PC-9 (cell line): ENCODE measurements at regions not wholly inside any gene's neighbourhood (a gene's known extent, or its start where the extent isn't known, plus 50 kb on each side); places are given as distances from the start of the nearest gene placed in this dataset.

Experiments
- BruUV-seq: library from RNA; stranded (reverse); fragments of 400-500 nt; replicated peaks from 2 replicates; lab custom pipeline; 2021; lab: Mats Ljungman, UMichigan
- CTCF ChIA-PET: fragments of 300-600 bp; sonication (Branson Sonifier 250); formaldehyde crosslinking; loops from one replicate; lab custom pipeline; 2022; ENCODE audit warnings: antibody characterized with exemption; lab: Charles Lee
- POLR2A ChIA-PET: fragments of 300-600 bp; sonication (Branson Sonifier 250); formaldehyde crosslinking; loops from one replicate; lab custom pipeline; 2022; ENCODE audit warnings: antibody characterized with exemption; ENCODE audit not compliant: unreplicated experiment; lab: Charles Lee
- DNase-seq, 2 experiments: peaks; one replicate each; pipeline versions ENCODE4 v3.0.0 to v3.0.0-alpha.2; 2015 to 2022; ENCODE audit warnings: mixed read lengths in 1 of 2
- H2AFZ ChIP-seq: fragments of 200-600 bp; sonication (generic); 2 replicates; pipeline ENCODE4 v1.8.1; 2017; ENCODE audit warnings: antibody characterized with exemption
- H3F3A ChIP-seq: fragments of 200-600 bp; sonication (generic); 2 replicates; pipeline ENCODE4 v1.8.1; 2017; ENCODE audit warnings: antibody characterized with exemption, mild to moderate bottlenecking, low read depth; ENCODE audit not compliant: insufficient read depth
- H3K27ac ChIP-seq: fragments of 200-600 bp; sonication (generic); 2 replicates; pipeline ENCODE4 v1.6.1; 2016; ENCODE audit warnings: mixed run types
- H3K27me3 ChIP-seq: fragments of 200-600 bp; sonication (generic); 2 replicates; pipeline ENCODE4 v1.6.1; 2016; ENCODE audit warnings: low read depth, mixed run types; ENCODE audit not compliant: insufficient read depth
- H3K36me3 ChIP-seq: fragments of 200-600 bp; sonication (generic); 2 replicates; pipeline ENCODE4 v1.6.1; 2016; ENCODE audit warnings: low read depth, mixed run types
- H3K4me1 ChIP-seq: fragments of 200-600 bp; sonication (generic); replicated peaks from 2 replicates; pipeline ENCODE4 v1.6.1; 2016; ENCODE audit warnings: mixed run types; ENCODE audit not compliant: insufficient read depth
- H3K4me2 ChIP-seq: fragments of 200-600 bp; sonication (generic); 2 replicates; pipeline ENCODE4 v1.6.1; 2017; ENCODE audit warnings: mixed run types
- H3K4me3 ChIP-seq: fragments of 200-600 bp; sonication (generic); 2 replicates; pipeline ENCODE4 v1.6.1; 2016; ENCODE audit warnings: mixed run types
- H3K79me2 ChIP-seq: fragments of 200-600 bp; sonication (generic); 2 replicates; pipeline ENCODE4 v1.6.1; 2017; ENCODE audit warnings: low read depth, mixed run types
- H3K9me2 ChIP-seq: fragments of 200-600 bp; sonication (generic); 2 replicates; pipeline ENCODE4 v1.8.1; 2017; ENCODE audit warnings: mild to moderate bottlenecking; ENCODE audit not compliant: insufficient read depth
- H3K9me3 ChIP-seq: fragments of 200-600 bp; sonication (generic); 2 replicates; pipeline ENCODE4 v1.8.1; 2016; ENCODE audit warnings: low read depth; ENCODE audit not compliant: insufficient read depth
- H4K20me1 ChIP-seq: fragments of 200-600 bp; sonication (generic); 2 replicates; pipeline ENCODE4 v1.8.1; 2017; ENCODE audit not compliant: insufficient read depth
- CTCF ChIP-seq: fragments of 200-600 bp; sonication (generic); conservative IDR thresholded peaks from 2 replicates; pipeline ENCODE4 v1.6.1; 2017; ENCODE audit warnings: mixed run types, antibody characterized with exemption, mild to moderate bottlenecking, moderate library complexity
- EZH2 ChIP-seq: fragments of 200-600 bp; sonication (generic); IDR thresholded peaks from 2 replicates; pipeline ENCODE4 v1.8.0; 2017; ENCODE audit warnings: antibody characterized with exemption, low read depth
- intact Hi-C: fragments of 100-400 bp; cut with micrococcal nuclease; formaldehyde crosslinking; loops from one replicate; pipeline ENCODE4 v1.10.0; 2022; ENCODE audit not compliant: unreplicated experiment

- no peaks in the 10 kb centered on the region for H3F3A ChIP-seq
- H3K4me1 ChIP-seq = no peaks in the 10 kb centered on the region
- no peak overlapping the region for H2AFZ ChIP-seq
- no peaks in the 10 kb centered on the region for H3K36me3 ChIP-seq
- no peaks in the 10 kb centered on the region; the same call in 1 of the 2 replicates for H3K9me2 ChIP-seq
- no peak overlapping the region for H3K4me2 ChIP-seq
- H3K27me3 ChIP-seq = no peaks in the 10 kb centered on the region
- intact Hi-C loops = no loop called here
- TF ChIP-seq EZH2 = no peak
- no peak for TF ChIP-seq CTCF
- CTCF ChIA-PET = no interaction called here
- H4K20me1 ChIP-seq = no peaks in the 10 kb centered on the region
- no peaks in the 10 kb centered on the region for H3K9me3 ChIP-seq
- BruUV-seq = no TSS peak
- no peak overlapping the region for H3K4me3 ChIP-seq
- no peak overlapping the region for H3K27ac ChIP-seq
- DNase-seq = no peak
- no peaks in the 10 kb centered on the region for H3K79me2 ChIP-seq
- POLR2A ChIA-PET = no interaction called here
These were observed 53.4 kb downstream of the MC4R start for GRCh38 chr18:60319129-60319528.

GRCh38 chr18:60311676-60312360 is 60.8 kb downstream of the MC4R start:
- H3K27me3 ChIP-seq = no peaks in the 10 kb centered on the region
- H2AFZ ChIP-seq = no peak overlapping the region
- no peaks in the 10 kb centered on the region for H3K36me3 ChIP-seq
- CTCF ChIA-PET = no interaction called here
- no peaks in the 10 kb centered on the region for H3F3A ChIP-seq
- BruUV-seq = no TSS peak
- H3K27ac ChIP-seq = no peak overlapping the region
- H3K9me2 ChIP-seq = no peaks in the 10 kb centered on the region
- H3K9me3 ChIP-seq = no peaks in the 10 kb centered on the region
- intact Hi-C loops = no loop called here
- POLR2A ChIA-PET = no interaction called here
- no peak overlapping the region for H3K4me3 ChIP-seq
- H3K4me2 ChIP-seq = no peak overlapping the region
- TF ChIP-seq CTCF (no peak), EZH2 (no peak)
- no peaks in the 10 kb centered on the region for H4K20me1 ChIP-seq
- no peaks in the 10 kb centered on the region for H3K79me2 ChIP-seq
- H3K4me1 ChIP-seq = no peaks in the 10 kb centered on the region
- DNase-seq = no peak

- Histone ChIP-seq H2AFZ (no peak overlapping the region), H3K4me1 (no peaks in the 10 kb centered on the region), H3K4me3 (no peak overlapping the region), H3K79me2 (no peaks in the 10 kb centered on the region), H3K9me2 (no peaks in the 10 kb centered on the region), H3K27ac (no peak overlapping the region), H3F3A (no peaks in the 10 kb centered on the region), H3K27me3 (no peaks in the 10 kb centered on the region), H3K4me2 (no peak overlapping the region), H3K36me3 (no peaks in the 10 kb centered on the region), H4K20me1 (no peaks in the 10 kb centered on the region), H3K9me3 (no peaks in the 10 kb centered on the region)
- ChIA-PET POLR2A (interaction anchor here (0.6 kb wide), 1 partner anchor 80 kb away, joined by 3 read pairs; no protein-coding TSS in a partner anchor), CTCF (no interaction called here)
- TF ChIP-seq EZH2 (no peak), CTCF (no peak)
- BruUV-seq = no TSS peak
- no peak for DNase-seq
- intact Hi-C loops = no loop called here
These were observed 76.9 kb downstream of the MC4R start for GRCh38 chr18:60295674-60296073.
